ENCODE measurements at regions not wholly inside any gene's neighbourhood (a gene's known extent, or its start where the extent isn't known, plus 50 kb on each side); places are given as distances from the start of the nearest gene placed in this dataset.

GRCh38 chr21:27079636-27080240 lies 112.8 kb upstream of the ADAMTS5 start:
- Histone ChIP-seq H3K27ac (ENCODE audit: low read depth in 1 of 2, low read length in 1 of 2) (no peak overlapping the region), H3K4me3 (no peak overlapping the region), H3K4me1 (ENCODE audit: control insufficient read depth in 5 of 5, insufficient read depth in 5 of 5, low read length in 5 of 5) (no peaks in the 10 kb centered on the region), H3K9ac (ENCODE audit: insufficient read depth in 1 of 2, low read length in 2 of 2) (no peak overlapping the region), H3K27me3 (ENCODE audit: control insufficient read depth in 3 of 3, insufficient read depth in 3 of 3, low read length in 2 of 3) (no peaks in the 10 kb centered on the region), H3K9me3 (ENCODE audit: control insufficient read depth in 4 of 4, insufficient read depth in 3 of 4, low read length in 3 of 4) (peaks cover 0 to 3% (median 0%) of the 10 kb centered on the region in 4 donors), H3K36me3 (ENCODE audit: control insufficient read depth in 4 of 4, insufficient read depth in 4 of 4, low read length in 4 of 4) (no peaks in the 10 kb centered on the region)
- no peak for DNase-seq
- WGBS, 2 donors, result 90 to 96% methylated on average over 5 of the region's 5 CpGs
- no peak for TF ChIP-seq CTCF (IDR thresholded peaks at IDR 0.05; ENCODE audit: control extremely low read depth, extremely low read depth)
- ATAC-seq (ENCODE audit: insufficient read depth, low FRiP score), result no peak

DNA sequence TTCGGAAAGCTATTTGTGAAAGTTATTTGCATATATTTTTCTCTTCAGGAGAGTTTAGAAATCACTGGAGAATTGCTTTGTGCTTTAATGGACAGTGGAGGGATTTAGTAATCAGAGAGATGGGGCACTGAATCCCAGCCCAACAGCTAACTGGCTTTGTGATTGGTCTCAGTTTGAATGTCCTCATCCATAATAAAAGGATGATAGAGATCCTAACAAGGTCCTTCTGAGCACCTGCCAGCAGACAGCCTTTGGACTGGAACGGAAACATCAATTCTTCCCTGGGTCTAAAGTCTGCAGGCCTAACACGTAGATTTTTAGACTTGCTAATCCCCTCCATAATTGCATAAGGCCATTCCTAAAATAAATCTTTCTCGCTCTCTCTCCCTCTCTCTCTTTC lies 112.0 kb upstream of the ADAMTS5 start:
- Histone ChIP-seq H3K4me3 (no peak overlapping the region), H3K27me3 (ENCODE audit: control insufficient read depth in 3 of 3, insufficient read depth in 3 of 3, low read length in 2 of 3) (no peaks in the 10 kb centered on the region), H3K36me3 (ENCODE audit: control insufficient read depth in 4 of 4, insufficient read depth in 4 of 4, low read length in 4 of 4) (no peaks in the 10 kb centered on the region), H3K9me3 (ENCODE audit: control insufficient read depth in 4 of 4, insufficient read depth in 3 of 4, low read length in 3 of 4) (peaks cover 0 to 3% (median 0%) of the 10 kb centered on the region in 4 donors), H3K4me1 (ENCODE audit: control insufficient read depth in 5 of 5, insufficient read depth in 5 of 5, low read length in 5 of 5) (no peaks in the 10 kb centered on the region), H3K27ac (ENCODE audit: low read depth in 1 of 2, low read length in 1 of 2) (no peak overlapping the region), H3K9ac (ENCODE audit: insufficient read depth in 1 of 2, low read length in 2 of 2) (no peak overlapping the region)
- ATAC-seq (ENCODE audit: insufficient read depth, low FRiP score) (no peak), DNase-seq (no peak)
- no peak for TF ChIP-seq CTCF (IDR thresholded peaks at IDR 0.05; ENCODE audit: control extremely low read depth, extremely low read depth)
- 69 to 86% methylated on average over 4 of the region's 4 CpGs for WGBS, 2 donors

GRCh38 chr21:27077501-27077900 lies 110.6 kb upstream of the ADAMTS5 start:
- DNase-seq (no peak), ATAC-seq (ENCODE audit: insufficient read depth, low FRiP score) (no peak)
- no peaks in the 10 kb centered on the region for H3K4me1 ChIP-seq (ENCODE audit: control insufficient read depth in 5 of 5, insufficient read depth in 5 of 5, low read length in 5 of 5)
- H3K27me3 ChIP-seq (ENCODE audit: control insufficient read depth in 3 of 3, insufficient read depth in 3 of 3, low read length in 2 of 3), result no peaks in the 10 kb centered on the region
- no peaks in the 10 kb centered on the region for H3K9me3 ChIP-seq (ENCODE audit: control insufficient read depth in 4 of 4, insufficient read depth in 3 of 4, low read length in 3 of 4)
- H3K4me3 ChIP-seq, result no peak overlapping the region
- 85 to 91% methylated on average over 4 of the region's 4 CpGs for WGBS, 2 donors
- no peaks in the 10 kb centered on the region for H3K36me3 ChIP-seq (ENCODE audit: control insufficient read depth in 4 of 4, insufficient read depth in 4 of 4, low read length in 4 of 4)
- no peak overlapping the region for H3K9ac ChIP-seq (ENCODE audit: insufficient read depth in 1 of 2, low read length in 2 of 2)
- H3K27ac ChIP-seq (ENCODE audit: low read depth in 1 of 2, low read length in 1 of 2), result no peak overlapping the region
- TF ChIP-seq CTCF (IDR thresholded peaks at IDR 0.05; ENCODE audit: control extremely low read depth, extremely low read depth), result no peak

GRCh38 chr21:27076025-27076424 lies 109.1 kb upstream of the ADAMTS5 start:
- H3K36me3 ChIP-seq (ENCODE audit: control insufficient read depth in 4 of 4, insufficient read depth in 4 of 4, low read length in 4 of 4), result no peaks in the 10 kb centered on the region
- DNase-seq, result no peak
- H3K4me1 ChIP-seq (ENCODE audit: control insufficient read depth in 5 of 5, insufficient read depth in 5 of 5, low read length in 5 of 5), result peaks cover 0 to under 1% (median 0%) of the 10 kb centered on the region in 5 donors
- no peak overlapping the region for H3K9ac ChIP-seq (ENCODE audit: insufficient read depth in 1 of 2, low read length in 2 of 2)
- ATAC-seq (ENCODE audit: insufficient read depth, low FRiP score), result no peak
- H3K9me3 ChIP-seq (ENCODE audit: control insufficient read depth in 4 of 4, insufficient read depth in 3 of 4, low read length in 3 of 4), result no peaks in the 10 kb centered on the region
- H3K27me3 ChIP-seq (ENCODE audit: control insufficient read depth in 3 of 3, insufficient read depth in 3 of 3, low read length in 2 of 3), result no peaks in the 10 kb centered on the region
- TF ChIP-seq CTCF (IDR thresholded peaks at IDR 0.05; ENCODE audit: control extremely low read depth, extremely low read depth), result no peak
- no peak overlapping the region for H3K27ac ChIP-seq (ENCODE audit: low read depth in 1 of 2, low read length in 1 of 2)
- H3K4me3 ChIP-seq, result no peak overlapping the region

All from lung (tissue), 11 donors.